ENCODE measurements at regions not wholly inside any gene's neighbourhood (a gene's known extent, or its start where the extent isn't known, plus 50 kb on each side); places are given as distances from the start of the nearest gene placed in this dataset.

- Histone ChIP-seq H4K20me1 (ENCODE audit: insufficient read depth, low read length) (no peaks in the 10 kb centered on the region), H3K79me2 (ENCODE audit: insufficient read depth, low read length) (no peaks in the 10 kb centered on the region), H3K9me3 (ENCODE audit: low read depth, low read length) (no peaks in the 10 kb centered on the region), H3K4me3 (ENCODE audit: insufficient read depth, low read length) (no peak overlapping the region), H3K36me3 (ENCODE audit: insufficient read depth, low read length) (no peaks in the 10 kb centered on the region), H3K27ac (ENCODE audit: low read depth, low read length) (no peak overlapping the region), H3K4me2 (ENCODE audit: insufficient read depth, low read length) (no peak overlapping the region), H3K4me1 (ENCODE audit: insufficient read depth, low read length) (no peaks in the 10 kb centered on the region), H2AFZ (ENCODE audit: low read length) (no peak overlapping the region), H3K27me3 (ENCODE audit: insufficient read depth, low read length) (no peaks in the 10 kb centered on the region)
- TF ChIP-seq CTCF (IDR thresholded peaks at IDR 0.05; ENCODE audit: extremely low read depth, low read depth, low read length), result no peak
- no peak for DNase-seq (ENCODE audit: insufficient read length, low spot score, missing footprints)
Measured at GRCh38 chr2:13135369-13135768, 418.6 kb downstream of the TRIB2 start.

- TF ChIP-seq CTCF (IDR thresholded peaks at IDR 0.05; ENCODE audit: extremely low read depth, low read depth, low read length), result no peak
Measured at GRCh38 chr2:13135856-13136255, 419.1 kb downstream of the TRIB2 start.

DNA sequence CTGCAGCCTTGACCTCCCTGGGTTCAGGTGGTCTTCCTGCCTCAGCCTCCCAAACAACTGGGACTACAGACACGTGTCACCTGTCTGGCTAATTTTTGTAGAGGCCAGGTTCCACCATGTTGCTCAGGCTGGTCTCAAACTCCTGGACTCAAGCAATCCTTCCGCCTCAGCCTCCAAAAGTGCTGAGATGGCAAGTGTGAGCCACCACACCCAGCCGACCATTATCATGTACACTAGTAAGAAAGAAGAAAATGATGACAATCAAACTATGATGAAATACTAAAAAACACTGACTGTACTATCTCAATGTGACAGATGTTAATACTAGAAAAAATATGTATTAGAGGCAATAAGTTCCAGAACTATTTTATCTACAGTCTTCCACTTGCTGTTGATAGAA, 420.9 kb downstream of the TRIB2 start:
- H3K9me3 ChIP-seq (ENCODE audit: low read depth, low read length), result no peaks in the 10 kb centered on the region

More at GRCh38 chr2:13135856-13136255, 419.1 kb downstream of the TRIB2 start:
- Histone ChIP-seq H3K27ac (ENCODE audit: low read depth, low read length) (no peak overlapping the region), H3K36me3 (ENCODE audit: insufficient read depth, low read length) (no peaks in the 10 kb centered on the region), H3K9me3 (ENCODE audit: low read depth, low read length) (no peaks in the 10 kb centered on the region), H2AFZ (ENCODE audit: low read length) (no peak overlapping the region), H3K79me2 (ENCODE audit: insufficient read depth, low read length) (no peaks in the 10 kb centered on the region), H3K27me3 (ENCODE audit: insufficient read depth, low read length) (no peaks in the 10 kb centered on the region), H3K4me1 (ENCODE audit: insufficient read depth, low read length) (no peaks in the 10 kb centered on the region), H3K4me3 (ENCODE audit: insufficient read depth, low read length) (no peak overlapping the region), H4K20me1 (ENCODE audit: insufficient read depth, low read length) (no peaks in the 10 kb centered on the region), H3K4me2 (ENCODE audit: insufficient read depth, low read length) (no peak overlapping the region)
- DNase-seq (ENCODE audit: insufficient read length, low spot score, missing footprints), result no peak

DNA sequence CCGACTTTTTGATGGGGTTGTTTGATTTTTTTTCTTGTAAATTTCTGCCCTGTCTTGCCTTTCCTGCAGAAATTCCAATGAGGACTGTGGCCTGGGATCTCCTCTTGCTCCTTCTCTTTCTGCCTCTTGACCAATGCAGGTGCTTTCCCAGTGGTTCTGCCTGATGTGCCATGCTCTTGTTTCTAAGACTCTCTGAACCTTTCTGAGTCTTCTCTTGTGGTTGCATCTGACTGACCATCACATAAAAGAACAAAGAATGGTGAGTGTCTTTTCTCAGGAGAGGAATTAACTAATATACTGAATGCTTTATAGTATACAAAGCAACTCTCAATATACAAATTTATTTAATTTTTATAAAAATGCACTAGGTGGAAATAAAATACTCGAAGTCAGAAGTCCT, 424.6 kb downstream of the TRIB2 start:
- H3K36me3 ChIP-seq (ENCODE audit: insufficient read depth, low read length), result no peaks in the 10 kb centered on the region
- no peak overlapping the region for H3K4me2 ChIP-seq (ENCODE audit: insufficient read depth, low read length)
- H3K79me2 ChIP-seq (ENCODE audit: insufficient read depth, low read length), result no peaks in the 10 kb centered on the region
- H3K9me3 ChIP-seq (ENCODE audit: low read depth, low read length), result no peaks in the 10 kb centered on the region
- no peak for TF ChIP-seq CTCF (IDR thresholded peaks at IDR 0.05; ENCODE audit: extremely low read depth, low read depth, low read length)
- no peaks in the 10 kb centered on the region for H4K20me1 ChIP-seq (ENCODE audit: insufficient read depth, low read length)
- H3K27me3 ChIP-seq (ENCODE audit: insufficient read depth, low read length), result no peaks in the 10 kb centered on the region
- no peak overlapping the region for H2AFZ ChIP-seq (ENCODE audit: low read length)
- DNase-seq (ENCODE audit: insufficient read length, low spot score, missing footprints), result no peak
- H3K4me3 ChIP-seq (ENCODE audit: insufficient read depth, low read length), result no peak overlapping the region
- no peak overlapping the region for H3K27ac ChIP-seq (ENCODE audit: low read depth, low read length)
- H3K4me1 ChIP-seq (ENCODE audit: insufficient read depth, low read length), result no peaks in the 10 kb centered on the region

More for the DNA sequence above, 420.9 kb downstream of the TRIB2 start:
- Histone ChIP-seq H3K27me3 (ENCODE audit: insufficient read depth, low read length) (no peaks in the 10 kb centered on the region), H3K27ac (ENCODE audit: low read depth, low read length) (no peak overlapping the region), H3K36me3 (ENCODE audit: insufficient read depth, low read length) (no peaks in the 10 kb centered on the region), H3K4me3 (ENCODE audit: insufficient read depth, low read length) (no peak overlapping the region), H3K4me2 (ENCODE audit: insufficient read depth, low read length) (no peak overlapping the region), H4K20me1 (ENCODE audit: insufficient read depth, low read length) (no peaks in the 10 kb centered on the region), H2AFZ (ENCODE audit: low read length) (no peak overlapping the region), H3K79me2 (ENCODE audit: insufficient read depth, low read length) (no peaks in the 10 kb centered on the region), H3K4me1 (ENCODE audit: insufficient read depth, low read length) (no peaks in the 10 kb centered on the region)
- no peak for TF ChIP-seq CTCF (IDR thresholded peaks at IDR 0.05; ENCODE audit: extremely low read depth, low read depth, low read length)
- DNase-seq (ENCODE audit: insufficient read length, low spot score, missing footprints), result no peak
